COR-L47 (cell line): ENCODE measurements at regions not wholly inside any gene's neighbourhood (a gene's known extent, or its start where the extent isn't known, plus 50 kb on each side); places are given as distances from the start of the nearest gene placed in this dataset.

Experiments
- DNase-seq: peaks from one replicate; lab custom pipeline; 2025; lab: John Stamatoyannopoulos, UW

DNA sequence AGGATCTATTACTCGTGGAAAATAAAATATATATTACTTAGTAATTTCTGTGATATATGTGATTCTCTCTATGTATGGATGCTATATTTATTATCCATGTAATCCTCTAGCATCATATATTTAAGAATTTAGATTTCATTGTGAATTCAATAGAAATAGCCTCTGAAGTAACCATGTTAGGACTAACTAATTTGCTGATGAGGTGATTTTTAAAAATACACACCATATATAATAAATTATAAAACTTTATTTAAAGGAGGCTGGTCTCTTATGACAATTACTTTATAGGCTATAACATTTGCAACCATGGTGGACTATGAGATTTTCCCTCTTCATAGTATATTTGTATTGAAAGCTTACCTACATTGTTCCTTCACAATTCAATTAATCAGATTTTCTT lies 424.9 kb upstream of the MGAT4C start:
- DNase-seq: no peak

- no peak for DNase-seq
Observed at GRCh38 chr12:86675197-86675596, 419.0 kb upstream of the MGAT4C start.

DNA sequence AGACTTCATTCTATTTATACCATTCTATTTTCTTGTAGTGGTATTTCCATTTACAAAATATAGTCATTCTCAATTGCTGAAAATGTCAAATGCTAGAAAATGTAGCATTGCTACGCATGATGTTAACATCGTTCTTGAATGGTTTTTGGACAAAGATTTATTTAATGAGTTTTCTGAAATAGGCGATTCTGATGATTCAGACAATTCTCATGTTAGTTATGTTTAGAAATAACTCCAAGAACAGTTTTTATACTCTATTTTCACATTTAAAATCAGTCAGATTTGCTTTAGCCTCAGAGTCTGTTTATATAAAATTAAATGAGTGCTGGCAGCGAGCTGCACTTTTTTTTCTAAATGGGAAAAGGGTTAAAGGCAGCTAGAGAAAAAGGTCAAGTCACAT lies 414.8 kb upstream of the MGAT4C start:
- DNase-seq: no peak

- no peak for DNase-seq
Observed at GRCh38 chr12:86669010-86669409, 412.8 kb upstream of the MGAT4C start.

GRCh38 chr12:86666316-86666715 lies 410.1 kb upstream of the MGAT4C start:
- DNase-seq: no peak

DNA sequence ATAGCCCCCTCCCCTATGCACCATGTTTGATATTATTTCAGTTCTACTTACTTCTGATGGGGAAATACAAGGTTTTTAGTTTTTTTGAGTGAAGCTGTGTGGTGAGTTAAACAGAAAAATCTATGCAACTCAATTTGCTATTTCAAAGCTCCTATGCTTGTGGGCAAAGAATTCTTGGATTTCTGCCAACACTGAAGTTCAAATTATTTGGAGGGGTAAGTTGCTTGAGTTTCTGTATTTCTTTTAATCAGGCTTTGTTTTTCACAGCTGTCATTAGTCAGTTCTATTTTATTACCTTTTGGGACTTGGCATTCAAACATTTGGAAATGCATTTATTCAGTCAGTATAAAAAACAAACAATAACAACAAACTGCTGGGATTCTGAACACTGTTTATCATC lies 407.5 kb upstream of the MGAT4C start:
- no peak for DNase-seq

DNA sequence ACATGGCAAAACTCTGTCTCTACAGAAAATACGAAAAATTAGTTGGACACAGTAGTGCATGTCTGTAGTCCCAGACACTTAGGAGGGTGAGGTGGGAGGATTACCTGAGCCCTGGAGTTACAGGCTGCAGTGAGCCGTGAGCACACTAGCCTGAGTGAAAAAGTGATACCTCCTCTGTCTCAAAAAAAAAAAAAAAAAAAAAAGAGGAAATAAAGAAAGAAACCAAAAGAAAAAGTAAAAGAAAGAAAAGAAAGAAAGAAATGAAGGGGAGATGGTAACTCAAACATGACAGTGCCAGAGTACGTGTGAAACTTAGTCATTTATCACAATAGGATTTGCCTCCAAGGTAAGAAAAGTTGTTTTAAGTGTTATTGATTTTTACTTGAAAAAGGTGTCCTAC lies 407.0 kb upstream of the MGAT4C start:
- DNase-seq: no peak

DNA sequence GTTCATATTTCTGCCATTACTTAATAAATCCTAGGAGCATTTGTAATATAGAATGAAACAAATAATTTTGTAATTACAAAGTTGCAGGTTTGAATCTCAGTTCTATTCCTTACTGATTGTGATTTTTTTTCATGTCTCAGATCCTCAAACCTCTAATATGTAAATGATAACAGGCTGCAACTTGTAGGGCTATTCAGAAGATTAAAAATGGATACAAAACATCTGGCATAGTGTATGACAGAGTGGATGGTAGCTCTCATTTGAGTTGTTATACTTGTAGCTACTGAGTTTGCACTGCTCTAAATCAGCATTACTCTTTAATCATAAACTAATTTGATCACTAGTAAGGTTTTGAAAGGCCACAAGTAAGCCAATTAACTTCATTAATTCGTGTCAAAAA lies 406.3 kb upstream of the MGAT4C start:
- no peak for DNase-seq

DNA sequence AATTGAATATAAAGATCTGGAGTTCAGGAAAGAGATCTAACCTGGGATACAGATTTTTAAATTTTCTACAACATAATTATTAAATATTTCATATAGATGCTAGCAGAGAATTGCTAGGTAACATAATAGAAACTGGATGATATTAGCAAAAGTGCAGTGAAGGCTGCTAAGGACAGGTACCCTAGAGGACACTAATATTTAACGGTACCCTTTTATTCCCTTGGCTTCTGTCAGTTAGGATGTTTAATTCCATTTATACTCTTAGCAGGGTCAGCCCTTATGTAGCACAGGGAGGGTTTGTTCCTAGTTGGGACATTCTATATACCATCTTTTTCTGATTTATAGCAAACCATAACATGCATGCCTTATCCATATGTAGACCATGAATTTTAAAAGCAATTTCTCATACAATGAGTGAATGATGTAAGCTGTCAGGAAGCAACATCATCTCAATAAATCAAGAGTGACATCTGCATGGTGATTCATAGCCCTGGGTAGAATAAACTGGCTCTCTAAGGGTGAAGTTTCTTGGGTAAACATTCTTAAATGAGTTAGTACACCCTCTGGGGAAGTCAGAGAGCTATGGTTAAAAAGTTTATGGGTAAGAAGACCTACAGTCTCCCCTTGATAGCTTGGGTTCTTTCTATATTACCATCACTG lies 404.4 kb upstream of the MGAT4C start:
- DNase-seq: no peak

DNA sequence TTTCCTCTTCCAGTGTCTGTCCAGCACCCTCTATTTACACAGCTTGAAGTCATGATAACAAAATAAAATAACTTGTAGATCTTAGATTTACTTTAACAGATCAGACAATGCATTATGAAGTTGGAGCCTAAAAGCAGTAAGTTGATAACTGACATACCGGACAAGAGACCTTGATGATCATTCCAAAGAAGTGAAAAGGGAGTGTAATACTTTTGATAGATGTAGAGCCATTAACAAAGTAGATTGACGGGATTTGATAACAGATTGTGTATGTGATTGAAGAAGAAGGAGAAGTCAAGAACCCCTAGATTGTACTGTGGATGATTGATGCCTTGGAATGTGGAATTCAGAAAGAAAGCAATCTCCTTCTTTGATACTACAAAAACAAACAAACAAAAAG lies 403.8 kb upstream of the MGAT4C start:
- DNase-seq: no peak

- no peak for DNase-seq
Observed at GRCh38 chr12:86658303-86658702, 402.1 kb upstream of the MGAT4C start.

DNA sequence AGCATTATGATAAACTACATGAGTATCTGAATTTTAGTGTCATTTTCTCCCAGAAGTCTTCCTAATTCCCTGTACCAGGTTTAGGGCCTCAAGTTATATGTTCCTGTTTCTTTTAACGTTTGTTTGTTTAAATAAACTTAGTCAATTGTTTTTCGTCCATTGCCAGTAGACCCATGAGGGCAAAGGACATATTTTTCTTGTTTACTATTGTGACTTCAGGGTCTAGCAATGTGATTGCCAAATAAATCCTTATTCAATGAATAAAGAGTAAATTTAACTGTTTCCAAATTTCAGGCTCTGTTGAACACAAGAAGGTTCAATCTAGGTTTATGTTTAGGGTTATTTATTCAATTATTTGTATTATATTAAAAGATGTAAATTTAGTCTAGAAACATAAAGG lies 391.6 kb upstream of the MGAT4C start:
- no peak for DNase-seq

GRCh38 chr12:86634456-86635410 lies 378.5 kb upstream of the MGAT4C start:
- DNase-seq: no peak

DNA sequence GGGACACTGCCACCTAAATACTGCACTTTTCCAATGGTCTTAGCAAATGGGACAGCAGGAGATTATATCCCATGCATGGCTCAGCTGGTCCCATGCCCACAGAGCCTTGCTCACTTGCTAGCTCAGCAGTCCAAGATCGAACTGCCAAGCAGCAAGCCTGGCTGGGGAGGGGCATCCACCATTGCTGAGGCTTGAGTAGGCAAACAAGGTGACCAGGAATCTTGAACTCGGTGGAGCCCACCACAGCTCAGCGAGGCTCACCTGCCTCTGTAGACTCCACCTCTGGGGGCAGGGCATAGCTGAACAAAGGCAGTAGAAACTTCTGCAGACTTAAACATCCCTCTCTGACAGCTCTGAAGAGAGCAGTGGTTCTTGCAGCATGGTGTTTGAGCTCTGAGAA lies 370.8 kb upstream of the MGAT4C start:
- no peak for DNase-seq

- DNase-seq: no peak
Observed at GRCh38 chr12:86623267-86623666, 367.1 kb upstream of the MGAT4C start.

GRCh38 chr12:86621957-86622356 lies 365.8 kb upstream of the MGAT4C start:
- no peak for DNase-seq

DNA sequence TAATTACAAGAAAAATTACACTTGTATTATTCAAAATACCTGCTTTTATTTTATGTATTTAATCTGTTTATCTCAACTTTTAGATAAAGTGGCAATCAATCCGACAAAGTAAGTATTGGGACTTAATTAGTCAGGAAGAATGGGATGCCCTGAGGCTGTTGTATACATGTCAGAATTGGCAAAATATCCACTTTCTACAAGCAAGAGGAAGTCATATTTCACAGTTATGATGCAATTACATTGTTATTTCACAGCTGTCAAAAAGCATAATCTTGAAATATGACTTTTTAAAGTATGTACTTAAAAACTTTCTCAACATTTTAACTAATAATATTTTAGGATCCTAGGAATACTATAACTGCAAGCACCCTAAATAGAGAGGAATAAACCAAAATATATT lies 357.1 kb upstream of the MGAT4C start:
- DNase-seq: no peak

DNA sequence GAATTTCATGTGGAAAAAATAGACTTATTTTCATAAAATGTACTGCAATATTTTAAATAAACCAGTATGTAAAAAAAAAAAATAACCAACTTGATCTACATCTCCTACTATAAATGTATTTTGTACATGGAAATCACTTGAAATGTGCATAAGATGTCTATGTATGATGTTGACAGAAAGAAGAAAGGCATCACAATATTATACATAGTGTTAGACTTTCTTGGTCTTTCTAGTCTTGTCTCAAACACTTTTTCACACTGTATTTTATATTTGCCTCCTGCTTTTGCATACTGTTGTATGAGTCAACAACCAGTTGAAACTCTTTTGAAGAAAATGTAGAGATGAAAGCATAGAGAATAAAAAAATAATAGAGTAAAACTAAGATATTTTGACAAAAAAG lies 352.4 kb upstream of the MGAT4C start:
- DNase-seq: no peak

GRCh38 chr12:86601550-86602308 lies 345.5 kb upstream of the MGAT4C start:
- no peak for DNase-seq

- no peak for DNase-seq
Observed at GRCh38 chr12:86600664-86601231, 344.6 kb upstream of the MGAT4C start.

DNA sequence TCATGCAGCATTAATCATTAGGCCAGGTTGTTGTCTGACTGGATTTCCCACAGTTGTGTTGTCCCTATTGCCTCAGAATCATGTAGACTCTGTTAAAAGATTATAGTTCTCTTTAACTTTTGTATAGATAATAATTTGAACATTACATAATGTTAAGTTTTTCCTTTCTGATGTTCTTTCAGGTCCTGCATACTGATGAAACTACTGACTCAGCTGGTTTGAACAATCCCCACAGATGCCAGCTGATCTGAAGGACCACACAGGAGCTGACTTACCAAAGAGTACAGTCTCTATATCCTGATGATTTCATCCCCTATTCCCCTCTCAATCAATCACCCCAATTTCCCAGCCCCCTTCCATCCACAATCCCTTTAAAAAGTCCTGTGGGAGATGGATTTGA lies 341.2 kb upstream of the MGAT4C start:
- DNase-seq: no peak

GRCh38 chr12:86590296-86590695 lies 334.1 kb upstream of the MGAT4C start:
- no peak for DNase-seq
